SJCRH30 (cell line): ENCODE measurements at regions not wholly inside any gene's neighbourhood (a gene's known extent, or its start where the extent isn't known, plus 50 kb on each side); places are given as distances from the start of the nearest gene placed in this dataset.

Experiments
- DNase-seq, 2 experiments: peaks; one replicate each; pipeline ENCODE4 v3.0.0-alpha.2; 2015 to 2020
- H3K27ac ChIP-seq: fragments of 250-450 bp; sonication (Bioruptor Pico); 2 replicates; pipeline ENCODE4 v1.5.1; 2020; ENCODE audit warnings: mild to moderate bottlenecking, moderate library complexity
- H3K27me3 ChIP-seq: fragments of 250-450 bp; sonication (Bioruptor Pico); 2 replicates; pipeline ENCODE4 v1.5.1; 2020; ENCODE audit warnings: mild to moderate bottlenecking, moderate library complexity
- H3K36me3 ChIP-seq: fragments of 250-450 bp; sonication (Bioruptor Pico); 2 replicates; pipeline ENCODE4 v1.5.1; 2020; ENCODE audit warnings: mild to moderate bottlenecking, moderate library complexity
- H3K4me1 ChIP-seq: fragments of 250-450 bp; sonication (Bioruptor Pico); 2 replicates; pipeline ENCODE4 v1.5.1; 2020; ENCODE audit warnings: mild to moderate bottlenecking, moderate library complexity
- H3K4me3 ChIP-seq: fragments of 250-450 bp; sonication (Bioruptor Pico); 2 replicates; pipeline ENCODE4 v1.5.1; 2020; ENCODE audit warnings: mild to moderate bottlenecking, moderate library complexity
- H3K9me3 ChIP-seq: fragments of 250-450 bp; sonication (Bioruptor Pico); replicated peaks from 2 replicates; pipeline ENCODE4 v1.5.1; 2020; ENCODE audit warnings: mild to moderate bottlenecking, moderate library complexity

DNA sequence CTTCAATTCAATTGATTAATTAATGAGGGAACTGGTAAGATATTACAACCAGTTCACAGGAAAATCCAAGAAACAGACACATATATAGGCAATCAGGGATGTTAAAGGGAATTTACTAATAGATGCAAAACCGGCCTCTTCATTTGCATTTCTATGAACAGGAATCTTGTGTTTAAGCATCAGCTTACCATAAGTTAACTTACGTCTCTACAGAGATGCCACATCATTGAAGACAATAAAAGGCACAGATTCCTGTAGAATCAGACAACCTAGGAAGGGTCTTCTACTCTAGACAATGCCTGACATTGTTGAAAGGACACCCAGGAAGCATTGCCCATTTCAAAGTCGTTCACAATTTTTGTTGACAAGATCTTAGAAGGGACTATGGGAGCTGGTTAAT lies 93.0 kb upstream of the EPCAM start:
- Histone ChIP-seq H3K4me1 (peaks cover 11% of the 10 kb centered on the region; the same call in 1 of the 2 replicates), H3K9me3 (no peaks in the 10 kb centered on the region), H3K27me3 (no peaks in the 10 kb centered on the region), H3K4me3 (no peak overlapping the region), H3K27ac (no peak overlapping the region), H3K36me3 (no peaks in the 10 kb centered on the region)
- DNase-seq: no peak

DNA sequence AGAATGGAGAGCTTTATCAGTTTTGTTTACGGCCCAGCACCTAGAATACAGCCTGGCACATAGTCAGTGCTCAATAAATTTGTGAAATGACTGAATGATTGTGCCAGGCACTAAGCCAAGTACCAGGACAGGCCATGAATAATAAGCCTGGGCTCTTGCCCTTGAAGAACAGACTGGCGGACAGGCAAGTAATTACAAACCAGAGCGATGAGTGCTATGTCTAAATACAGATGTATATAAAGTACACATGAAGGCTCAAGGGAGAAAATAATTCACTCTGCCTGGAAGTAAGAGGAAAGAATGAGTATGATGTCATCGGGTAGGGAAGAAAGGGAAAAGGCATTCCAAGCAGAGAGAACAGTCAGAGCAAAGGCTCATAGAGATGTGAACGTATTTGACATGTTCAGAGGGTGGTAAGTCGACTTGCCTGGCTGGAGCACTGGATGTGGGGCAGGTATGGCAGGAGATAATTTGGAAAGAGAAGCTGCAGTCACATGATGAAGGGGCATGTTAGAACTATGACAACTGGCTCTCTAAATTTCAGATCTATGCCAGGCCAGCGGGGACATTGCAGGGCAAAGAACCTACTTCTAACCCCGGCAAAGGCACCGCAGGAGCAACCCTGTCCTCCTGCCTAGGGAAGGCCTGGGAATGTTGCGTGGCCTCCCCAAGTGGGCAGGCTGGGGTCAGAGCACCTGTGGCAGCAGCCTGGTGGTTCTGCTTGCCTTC lies 94.9 kb upstream of the EPCAM start:
- H3K27ac ChIP-seq: no peak overlapping the region
- no peak for DNase-seq
- H3K4me3 ChIP-seq: no peak overlapping the region
- no peaks in the 10 kb centered on the region for H3K9me3 ChIP-seq
- H3K4me1 ChIP-seq: peaks cover 18% of the 10 kb centered on the region; the same call in 1 of the 2 replicates
- no peaks in the 10 kb centered on the region for H3K27me3 ChIP-seq
- H3K36me3 ChIP-seq: no peaks in the 10 kb centered on the region

GRCh38 chr2:47272905-47273758 lies 96.0 kb upstream of the EPCAM start:
- no peaks in the 10 kb centered on the region for H3K9me3 ChIP-seq
- peak overlapping the region; percentile 50; the same call in 1 of the 2 replicates for H3K4me3 ChIP-seq
- no peak overlapping the region for H3K27ac ChIP-seq
- H3K4me1 ChIP-seq: peaks cover 19% of the 10 kb centered on the region; the same call in 1 of the 2 replicates
- no peaks in the 10 kb centered on the region for H3K27me3 ChIP-seq
- no peak for DNase-seq
- no peaks in the 10 kb centered on the region for H3K36me3 ChIP-seq

- peak; percentile 88 for DNase-seq
- Histone ChIP-seq H3K27ac (peak overlapping the region; percentile 40; the same call in 1 of the 2 replicates), H3K27me3 (no peaks in the 10 kb centered on the region), H3K4me3 (peak overlapping the region; percentile 50), H3K36me3 (no peaks in the 10 kb centered on the region), H3K4me1 (peaks cover 19% of the 10 kb centered on the region; the same call in 1 of the 2 replicates), H3K9me3 (no peaks in the 10 kb centered on the region)
Measured at GRCh38 chr2:47272031-47272864, 95.9 kb upstream of the CALM2 start.

- no peak overlapping the region; the same call in 1 of the 2 replicates for H3K27ac ChIP-seq
- H3K36me3 ChIP-seq: no peaks in the 10 kb centered on the region
- H3K4me3 ChIP-seq: peak overlapping the region; percentile 50
- H3K4me1 ChIP-seq: peaks cover 24% of the 10 kb centered on the region
- no peaks in the 10 kb centered on the region for H3K9me3 ChIP-seq
- DNase-seq: no peak
- H3K27me3 ChIP-seq: no peaks in the 10 kb centered on the region
Measured at GRCh38 chr2:47271054-47272000, 95.0 kb upstream of the CALM2 start.

DNA sequence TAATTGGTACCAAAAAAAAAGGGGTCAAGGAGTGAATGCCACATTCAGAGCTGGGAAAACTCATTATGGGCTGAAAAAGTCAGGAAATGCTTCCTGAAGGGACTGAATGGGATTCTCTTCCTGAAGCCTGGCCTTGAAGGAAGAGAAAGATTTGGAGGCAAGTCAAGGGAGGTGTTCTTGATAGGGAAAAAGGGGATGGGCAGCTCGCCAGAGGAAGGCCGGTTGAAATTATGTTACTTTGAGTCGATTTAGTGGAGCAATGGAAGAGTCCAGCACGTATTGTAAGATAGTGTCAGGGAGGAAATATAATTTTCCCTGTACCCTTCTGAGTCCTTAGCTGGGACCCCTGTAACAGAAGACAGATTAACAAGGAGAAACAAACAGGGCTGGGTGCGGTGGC lies 94.1 kb upstream of the CALM2 start:
- no peak for DNase-seq
- no peaks in the 10 kb centered on the region for H3K27me3 ChIP-seq
- no peaks in the 10 kb centered on the region for H3K36me3 ChIP-seq
- H3K27ac ChIP-seq: no peak overlapping the region
- H3K4me3 ChIP-seq: no peak overlapping the region
- peaks cover 33% of the 10 kb centered on the region for H3K4me1 ChIP-seq
- H3K9me3 ChIP-seq: no peaks in the 10 kb centered on the region

DNA sequence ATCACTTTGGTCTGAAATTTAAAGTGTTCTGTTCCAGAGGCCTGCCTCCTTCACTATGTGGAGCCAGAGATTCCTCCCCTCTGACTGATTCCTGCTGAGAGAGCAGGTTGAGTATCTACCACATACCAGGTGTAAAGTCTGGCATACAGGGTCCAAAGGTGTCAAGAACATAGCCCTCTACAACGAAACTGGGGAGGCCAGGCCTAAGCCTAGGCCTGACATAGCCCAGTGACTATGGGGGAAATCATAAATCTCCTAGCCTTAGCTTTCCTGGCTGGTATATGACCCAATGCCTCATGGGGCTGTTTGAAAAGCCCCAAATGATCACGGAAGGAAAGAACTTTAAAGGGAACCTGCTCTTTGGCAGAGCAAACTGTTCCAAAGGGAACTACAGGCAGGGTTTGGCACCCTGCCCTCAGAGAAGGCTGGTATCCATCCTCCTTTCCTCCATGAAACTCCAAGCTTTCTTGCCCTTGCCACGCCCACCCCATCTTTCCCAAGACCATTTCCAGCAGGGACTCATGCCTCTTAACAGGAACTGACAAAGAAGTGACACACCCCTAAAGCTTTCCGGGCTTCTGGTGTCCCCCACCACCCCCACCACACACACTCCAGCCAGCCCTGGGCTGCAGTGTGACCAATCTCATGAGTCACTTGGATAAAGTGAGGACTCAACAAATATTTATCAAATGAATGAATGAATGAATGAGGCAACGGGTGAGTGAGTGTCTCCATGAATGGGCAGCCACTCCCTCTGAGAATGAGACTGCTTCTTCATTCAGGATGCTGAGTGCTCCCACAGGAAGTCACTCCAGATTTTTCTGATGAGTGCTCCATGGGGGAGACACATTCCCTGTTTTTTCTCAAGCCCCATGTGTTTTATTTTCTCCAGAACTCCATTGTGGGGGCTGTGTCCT lies 93.3 kb upstream of the CALM2 start:
- H3K4me3 ChIP-seq: no peak overlapping the region
- peak; percentile 50 to 61 for DNase-seq
- no peaks in the 10 kb centered on the region for H3K27me3 ChIP-seq
- H3K36me3 ChIP-seq: no peaks in the 10 kb centered on the region
- H3K4me1 ChIP-seq: peaks cover 39% of the 10 kb centered on the region
- H3K9me3 ChIP-seq: no peaks in the 10 kb centered on the region
- H3K27ac ChIP-seq: no peak overlapping the region

DNA sequence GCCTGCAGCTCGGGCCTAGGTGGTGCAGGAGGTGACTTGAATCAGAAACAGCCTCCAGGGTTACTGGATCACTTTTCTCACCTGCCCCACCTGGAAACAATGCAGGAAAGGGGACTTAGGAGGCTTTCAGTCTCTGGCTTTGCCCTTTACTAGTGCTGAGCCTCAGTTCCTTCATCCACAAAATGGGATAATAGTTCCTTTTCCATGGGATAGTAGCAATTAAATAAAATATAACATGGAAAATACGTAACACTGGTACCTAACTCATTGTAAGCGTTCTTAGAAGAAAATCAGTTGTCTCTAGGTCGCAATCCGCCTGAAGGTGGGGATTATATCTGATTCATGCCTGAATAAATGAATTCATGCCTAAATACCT lies 91.4 kb upstream of the CALM2 start:
- no peak overlapping the region for H3K27ac ChIP-seq
- H3K9me3 ChIP-seq: no peaks in the 10 kb centered on the region
- no peaks in the 10 kb centered on the region for H3K36me3 ChIP-seq
- no peak overlapping the region for H3K4me3 ChIP-seq
- peaks cover 32% of the 10 kb centered on the region for H3K4me1 ChIP-seq
- DNase-seq: no peak
- no peaks in the 10 kb centered on the region for H3K27me3 ChIP-seq

DNA sequence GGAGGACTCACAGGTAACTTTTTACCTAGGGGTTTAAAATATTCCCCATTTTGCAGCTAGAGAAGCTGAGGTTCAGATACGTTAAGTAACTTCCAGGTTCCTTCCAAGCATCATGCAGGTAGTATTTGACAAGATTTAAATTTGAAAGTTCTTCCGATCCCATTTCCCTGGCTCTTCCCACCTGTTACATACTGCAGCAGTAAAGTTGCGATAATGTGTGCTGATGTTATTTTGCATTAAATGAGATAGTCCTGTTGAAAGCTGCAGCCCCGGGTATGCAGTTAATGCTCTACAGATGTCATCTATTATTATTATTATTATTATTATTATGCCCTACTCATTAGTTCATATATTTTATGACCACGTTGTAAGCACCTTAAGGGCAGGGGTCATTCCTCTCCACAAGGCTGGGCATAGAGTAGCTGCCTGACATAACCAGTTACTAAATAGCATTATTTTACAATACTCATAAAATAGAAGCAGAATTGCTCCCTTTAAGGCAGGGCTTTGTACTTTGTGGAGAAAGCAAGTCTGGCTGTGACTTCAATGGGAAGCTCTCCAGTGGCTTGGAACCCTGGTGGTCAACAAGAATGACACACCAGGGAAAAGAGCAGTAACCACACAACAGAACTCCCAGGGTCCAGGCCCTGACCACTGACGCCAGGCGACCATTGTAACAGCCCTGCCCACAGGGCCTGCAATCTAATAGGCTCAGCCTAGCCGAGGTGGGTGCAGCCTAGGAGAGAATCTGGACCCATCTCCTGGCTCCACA lies 90.8 kb upstream of the CALM2 start:
- no peaks in the 10 kb centered on the region for H3K36me3 ChIP-seq
- H3K4me3 ChIP-seq: no peak overlapping the region
- H3K27ac ChIP-seq: no peak overlapping the region
- no peak for DNase-seq
- H3K4me1 ChIP-seq: peaks cover 31% of the 10 kb centered on the region
- no peaks in the 10 kb centered on the region for H3K9me3 ChIP-seq
- H3K27me3 ChIP-seq: no peaks in the 10 kb centered on the region

DNA sequence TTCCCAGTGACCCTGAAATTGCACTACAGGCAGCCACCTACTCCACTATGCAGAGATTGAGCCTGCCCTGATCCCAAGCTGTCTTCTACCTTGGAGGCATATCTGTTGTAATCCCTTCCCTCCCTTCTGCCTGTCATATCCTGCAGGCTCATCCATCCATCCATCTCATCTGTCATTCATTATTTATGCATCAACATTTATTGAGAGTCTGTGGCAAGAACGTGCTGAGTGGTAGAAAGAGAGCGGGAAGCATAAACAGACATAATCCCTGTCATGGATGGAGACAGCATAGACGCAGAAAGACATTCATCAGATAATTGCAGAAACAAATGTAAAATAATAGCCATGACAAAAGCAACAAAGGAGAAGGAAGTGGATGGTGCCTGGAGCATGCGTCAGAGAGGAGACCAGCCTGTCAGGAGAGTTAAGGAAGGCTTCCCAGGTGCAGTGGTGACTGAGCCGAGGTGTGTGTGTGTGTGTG lies 89.5 kb upstream of the CALM2 start:
- Histone ChIP-seq H3K4me1 (peaks cover 27% of the 10 kb centered on the region), H3K9me3 (no peaks in the 10 kb centered on the region), H3K27ac (peak overlapping the region; percentile 61), H3K4me3 (no peak overlapping the region; the same call in 1 of the 2 replicates), H3K27me3 (no peaks in the 10 kb centered on the region), H3K36me3 (no peaks in the 10 kb centered on the region)
- DNase-seq: peak; percentile 68 to 80

DNA sequence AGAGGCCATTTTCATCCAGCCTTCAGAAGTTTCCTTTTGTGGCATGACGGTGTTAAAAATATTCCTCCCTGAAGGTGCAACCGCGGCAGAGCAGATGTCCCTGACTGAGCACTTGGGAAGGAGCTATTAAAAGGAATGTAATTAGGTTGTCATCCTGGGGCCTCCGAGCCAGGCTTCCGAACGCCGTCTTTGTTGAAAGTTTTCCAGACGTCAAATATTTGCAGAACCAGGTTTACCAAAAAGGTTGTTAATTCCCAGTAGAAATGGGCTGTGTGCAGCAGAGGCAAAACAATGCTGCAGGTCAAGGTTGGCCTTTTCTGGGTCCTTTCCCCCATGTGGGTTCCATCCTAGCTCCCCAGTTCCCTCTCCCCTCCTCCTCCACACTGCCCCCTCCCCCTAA lies 88.8 kb upstream of the CALM2 start:
- no peak overlapping the region for H3K4me3 ChIP-seq
- H3K27me3 ChIP-seq: no peaks in the 10 kb centered on the region
- peak overlapping the region; percentile 61 for H3K27ac ChIP-seq

DNA sequence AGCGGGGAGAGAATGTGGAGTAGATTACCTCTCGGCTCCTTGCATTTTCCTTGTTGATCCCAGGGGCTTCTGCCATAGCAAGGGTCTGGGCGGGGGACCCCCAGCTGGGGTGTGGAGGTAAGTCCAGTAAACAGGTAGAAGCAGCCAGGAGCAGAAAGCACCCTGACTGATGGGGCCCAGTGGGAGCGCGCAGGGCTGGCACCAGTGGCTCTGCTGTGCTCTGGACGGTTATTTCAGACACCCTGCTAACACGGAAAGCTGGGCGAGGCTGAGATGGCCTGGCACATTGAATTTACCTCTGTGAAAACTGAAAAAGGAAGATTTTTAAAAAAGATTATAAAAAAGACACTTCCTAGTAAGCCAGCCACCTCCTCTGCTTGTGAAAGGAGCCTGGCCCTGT lies 88.4 kb upstream of the CALM2 start:
- no peak overlapping the region for H3K27ac ChIP-seq

More for the DNA sequence above, 88.8 kb upstream of the CALM2 start:
- H3K9me3 ChIP-seq: no peaks in the 10 kb centered on the region
- no peak for DNase-seq
- H3K4me1 ChIP-seq: peaks cover 27% of the 10 kb centered on the region
- H3K36me3 ChIP-seq: no peaks in the 10 kb centered on the region

More for the DNA sequence above, 88.4 kb upstream of the CALM2 start:
- DNase-seq: no peak
- Histone ChIP-seq H3K27me3 (no peaks in the 10 kb centered on the region), H3K4me1 (peaks cover 25% of the 10 kb centered on the region), H3K9me3 (no peaks in the 10 kb centered on the region), H3K4me3 (no peak overlapping the region), H3K36me3 (no peaks in the 10 kb centered on the region)
